ENCODE measurements at regions not wholly inside any gene's neighbourhood (a gene's known extent, or its start where the extent isn't known, plus 50 kb on each side); places are given as distances from the start of the nearest gene placed in this dataset.
"Not testable (repeated sequence)": the region's sequence is repeated elsewhere in the genome, so short reads cannot be mapped to it uniquely, and the experiment has no call there.

DNA sequence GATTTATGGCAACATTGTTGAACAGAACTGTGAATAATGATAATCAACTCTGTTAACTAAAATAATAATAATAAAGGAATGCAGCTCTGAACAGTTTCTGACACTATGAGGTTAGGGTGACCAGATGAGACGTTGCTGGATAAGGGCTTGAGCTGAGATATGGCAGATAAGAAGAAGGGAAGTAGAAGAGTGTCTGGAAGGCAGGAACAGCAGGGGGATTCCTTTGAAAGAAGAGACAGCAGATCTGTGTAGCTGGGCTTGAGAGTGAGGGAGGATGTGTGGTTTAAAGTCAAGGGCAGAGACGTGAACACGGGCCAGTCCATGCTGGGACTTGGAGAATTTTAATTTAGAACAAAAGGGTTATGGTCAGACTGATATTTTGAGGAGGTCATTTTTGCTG is 273.1 kb upstream of the SLC14A2 start:
- Histone ChIP-seq H3K27me3 (no peaks in the 10 kb centered on the region), H3K27ac (no peak overlapping the region), H3K4me3 (no peak overlapping the region), H3K4me1 (no peaks in the 10 kb centered on the region), H3K36me3 (no peaks in the 10 kb centered on the region), H3K9me3 (no peaks in the 10 kb centered on the region)
- TF ChIP-seq POLR2A (IDR thresholded peaks at IDR 0.05) (no peak), CTCF (IDR thresholded peaks at IDR 0.05) (no peak)
- no peak for DNase-seq
- intact Hi-C loops (cut with DNase I; ENCODE audit: low total_unique reads): no loop called here

DNA sequence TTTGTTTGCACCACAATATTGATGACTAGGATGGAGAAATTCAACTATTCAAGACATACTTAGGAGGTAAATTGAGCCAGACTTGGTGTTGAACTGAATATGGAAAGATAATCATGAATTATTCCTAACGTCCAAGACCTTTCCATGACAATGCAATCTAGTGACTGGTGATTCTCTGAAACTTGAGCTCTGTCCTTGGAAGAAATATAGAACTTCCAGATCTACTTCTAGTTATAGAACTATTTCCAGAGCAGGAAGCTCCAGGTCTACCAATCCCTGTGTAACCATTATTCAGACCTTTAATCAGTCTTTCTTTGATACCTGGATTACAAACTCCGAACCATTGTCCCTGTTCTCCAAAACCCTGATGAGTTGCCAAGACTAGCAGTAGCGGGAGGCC is 272.6 kb upstream of the SLC14A2 start:
- intact Hi-C loops (cut with DNase I; ENCODE audit: low total_unique reads): no loop called here
- Histone ChIP-seq H3K27ac (no peak overlapping the region), H3K27me3 (no peaks in the 10 kb centered on the region), H3K36me3 (no peaks in the 10 kb centered on the region), H3K9me3 (no peaks in the 10 kb centered on the region), H3K4me3 (no peak overlapping the region), H3K4me1 (no peaks in the 10 kb centered on the region)
- no peak for TF ChIP-seq POLR2A (IDR thresholded peaks at IDR 0.05)
- TF ChIP-seq CTCF (IDR thresholded peaks at IDR 0.05): no peak
- no peak for DNase-seq

DNA sequence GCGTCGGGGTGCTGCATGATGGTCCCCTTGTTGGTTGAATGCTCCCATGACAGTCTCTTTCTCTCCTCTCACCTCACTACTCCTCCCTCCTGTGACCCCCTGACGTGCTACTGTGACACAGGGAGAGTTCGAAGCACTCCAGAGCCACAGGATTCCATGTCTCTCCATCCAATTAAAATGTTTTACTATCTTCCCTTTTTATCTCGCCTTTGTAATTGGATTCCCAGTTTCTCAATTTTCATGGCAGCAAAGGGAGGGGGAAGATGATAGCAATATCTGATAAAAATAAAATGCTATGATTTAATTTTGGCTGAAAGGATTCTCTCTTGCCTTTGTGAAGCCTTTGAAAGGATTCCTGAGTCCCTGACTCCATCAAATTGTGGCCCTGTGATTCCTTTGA is 271.9 kb upstream of the SLC14A2 start:
- DNase-seq: no peak
- TF ChIP-seq CTCF (IDR thresholded peaks at IDR 0.05) (no peak), POLR2A (IDR thresholded peaks at IDR 0.05) (no peak)
- H3K4me3 ChIP-seq: no peak overlapping the region
- no peaks in the 10 kb centered on the region for H3K9me3 ChIP-seq
- H3K4me1 ChIP-seq: no peaks in the 10 kb centered on the region
- H3K27me3 ChIP-seq: no peaks in the 10 kb centered on the region
- no peaks in the 10 kb centered on the region for H3K36me3 ChIP-seq
- no peak overlapping the region for H3K27ac ChIP-seq
- intact Hi-C loops (cut with DNase I; ENCODE audit: low total_unique reads): no loop called here

DNA sequence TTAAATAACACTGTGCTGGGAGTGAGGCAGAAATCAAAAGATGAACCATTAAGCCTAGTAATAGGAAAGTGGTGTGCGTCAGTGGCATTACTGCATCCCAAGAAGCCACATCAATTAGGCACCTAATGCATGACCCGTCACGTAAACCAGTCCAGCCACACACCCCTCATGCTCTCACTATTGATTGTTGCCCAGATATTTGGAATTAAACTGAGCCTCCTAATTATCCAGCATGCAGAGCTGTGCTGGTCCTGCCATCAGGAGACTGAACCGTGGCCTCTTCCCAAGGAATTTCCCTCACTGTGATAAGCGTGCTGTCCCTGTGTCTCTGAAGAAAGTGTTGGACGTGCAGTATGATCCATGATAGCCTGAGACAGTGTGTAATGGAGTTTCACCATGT is 270.6 kb upstream of the SLC14A2 start:
- H3K36me3 ChIP-seq; intact Hi-C loops (cut with DNase I; ENCODE audit: low total_unique reads); H3K27ac ChIP-seq: not testable (repeated sequence)

DNA sequence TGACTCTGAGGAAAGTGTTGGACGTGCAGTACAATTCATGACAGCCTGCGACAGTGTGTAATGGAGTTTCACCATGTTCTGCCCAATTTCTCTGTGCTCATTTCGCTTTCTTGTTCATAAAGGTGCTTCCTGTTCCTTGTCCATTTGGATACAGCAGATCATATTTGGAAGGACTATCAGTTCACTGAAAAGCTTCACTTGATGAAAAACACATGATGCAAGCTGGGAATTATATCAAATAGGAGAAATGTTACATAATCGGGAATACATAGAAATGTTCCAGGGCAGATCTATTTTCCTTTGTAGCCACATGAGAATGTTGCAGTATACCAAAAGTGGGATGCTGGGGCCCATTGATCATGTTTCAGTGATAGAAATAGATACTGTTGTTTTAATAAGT is 266.3 kb upstream of the SLC14A2 start:
- intact Hi-C loops (cut with DNase I; ENCODE audit: low total_unique reads): no loop called here
- no peak for TF ChIP-seq CTCF (IDR thresholded peaks at IDR 0.05)
- no peak for TF ChIP-seq POLR2A (IDR thresholded peaks at IDR 0.05)
- H3K4me1 ChIP-seq: no peaks in the 10 kb centered on the region
- no peak overlapping the region for H3K4me3 ChIP-seq
- no peaks in the 10 kb centered on the region for H3K36me3 ChIP-seq
- H3K9me3 ChIP-seq: no peaks in the 10 kb centered on the region
- no peak overlapping the region for H3K27ac ChIP-seq
- H3K27me3 ChIP-seq: no peaks in the 10 kb centered on the region
- DNase-seq: no peak

More for the DNA sequence above, 270.6 kb upstream of the SLC14A2 start:
- H3K9me3 ChIP-seq, H3K4me3 ChIP-seq, H3K27me3 ChIP-seq, H3K4me1 ChIP-seq, DNase-seq: not testable (repeated sequence)

DNA sequence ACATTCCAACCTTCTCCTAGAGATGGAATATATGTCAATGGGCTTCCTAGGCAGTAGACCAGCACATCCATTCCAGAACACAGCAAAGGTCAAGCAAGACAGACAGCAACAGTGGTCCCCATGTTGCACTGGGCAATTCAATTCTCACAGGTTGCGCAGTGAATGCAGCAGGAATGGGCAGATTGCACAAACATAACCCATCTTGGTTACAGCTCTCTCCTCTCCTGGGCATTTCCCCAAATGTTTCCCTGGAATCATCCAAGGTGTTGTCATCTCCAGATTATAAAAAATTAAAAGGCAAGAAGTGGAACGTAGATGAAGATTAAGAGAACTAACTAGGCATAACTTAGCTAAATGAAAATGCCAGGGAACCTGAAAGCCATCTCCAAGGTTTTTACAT is 265.8 kb upstream of the SLC14A2 start:
- TF ChIP-seq CTCF (IDR thresholded peaks at IDR 0.05): no peak
- no peak for TF ChIP-seq POLR2A (IDR thresholded peaks at IDR 0.05)
- no peaks in the 10 kb centered on the region for H3K9me3 ChIP-seq
- intact Hi-C loops (cut with DNase I; ENCODE audit: low total_unique reads): no loop called here
- H3K4me3 ChIP-seq: no peak overlapping the region
- H3K27ac ChIP-seq: no peak overlapping the region
- H3K4me1 ChIP-seq: no peaks in the 10 kb centered on the region
- H3K27me3 ChIP-seq: no peaks in the 10 kb centered on the region
- no peak for DNase-seq
- H3K36me3 ChIP-seq: no peaks in the 10 kb centered on the region
